ENCODE measurements at regions not wholly inside any gene's neighbourhood (a gene's known extent, or its start where the extent isn't known, plus 50 kb on each side); places are given as distances from the start of the nearest gene placed in this dataset.
"Not testable (repeated sequence)": the region's sequence is repeated elsewhere in the genome, so short reads cannot be mapped to it uniquely, and the experiment has no call there.

GRCh38 chr2:231644426-231644825 lies 51.8 kb downstream of the TEX44 start:
- no peak for DNase-seq (ENCODE audit: low spot score)

- no peak for DNase-seq (ENCODE audit: low spot score)
Observed at GRCh38 chr2:231646476-231646875, 53.8 kb downstream of the TEX44 start.

- DNase-seq (ENCODE audit: low spot score): peak; percentile 71
Observed at GRCh38 chr2:231648579-231649174, 56.0 kb downstream of the TEX44 start.

- not testable (repeated sequence) for DNase-seq (ENCODE audit: low spot score)
Observed at GRCh38 chr2:231651561-231651960, 56.8 kb upstream of the PTMA start.

- no peak for DNase-seq (ENCODE audit: low spot score)
Observed at GRCh38 chr2:231655488-231655887, 52.8 kb upstream of the PTMA start.

GRCh38 chr2:231655894-231656293 lies 52.4 kb upstream of the PTMA start:
- DNase-seq (ENCODE audit: low spot score): no peak
